Stimulated activated CD8-positive, alpha-beta memory T cell treated with anti-CD3 and anti-CD28 coated beads, Interleukin-2, amount 100 ng/mL, for 48 hours (primary cell): ENCODE measurements at regions not wholly inside any gene's neighbourhood (a gene's known extent, or its start where the extent isn't known, plus 50 kb on each side); places are given as distances from the start of the nearest gene placed in this dataset.
"Not testable (repeated sequence)": the region's sequence is repeated elsewhere in the genome, so short reads cannot be mapped to it uniquely, and the experiment has no call there.

Source experiments
- DNase-seq, 2 donors: peaks; one replicate each; pipeline ENCODE4 v3.0.0-alpha.2; 2020; ENCODE audit warnings: low read depth in 2 of 2

DNA sequence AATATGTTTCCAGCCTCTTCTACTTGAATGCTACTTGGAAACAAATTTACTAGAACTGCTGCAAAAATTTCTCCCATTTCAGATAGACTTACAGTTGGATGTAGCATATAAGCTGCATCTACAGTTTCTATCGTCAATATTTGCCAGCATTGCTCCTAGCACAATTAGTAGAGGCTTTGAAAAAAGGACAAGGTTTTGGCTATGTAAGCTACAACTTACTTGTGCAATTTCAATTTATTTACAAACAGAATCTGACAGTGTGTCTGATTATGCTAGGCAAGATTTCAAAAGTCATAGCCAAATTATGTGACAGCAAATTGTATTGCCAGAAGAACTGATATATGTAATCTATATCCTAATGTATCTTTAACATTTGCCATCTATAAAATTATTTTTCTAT, 628.4 kb upstream of the FAM174A start:
- no peak for DNase-seq

DNA sequence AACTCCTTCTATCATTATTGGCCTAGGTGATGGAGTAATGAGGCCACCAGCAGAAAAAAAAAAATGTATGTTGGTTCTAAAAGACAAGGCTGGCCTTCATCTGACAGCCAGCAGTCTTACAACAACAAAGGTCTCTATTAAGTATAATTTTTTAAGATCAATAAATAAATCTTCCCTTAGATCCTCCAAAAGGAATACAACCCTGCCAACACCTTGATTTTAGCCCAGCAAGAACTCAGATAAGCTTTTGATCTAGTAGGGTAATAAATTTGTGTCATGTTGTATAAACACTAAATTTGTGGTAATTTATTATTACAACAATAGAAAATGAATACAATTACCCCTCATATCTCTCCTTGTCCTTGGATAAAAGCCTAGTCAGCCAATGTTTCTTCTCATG, 633.2 kb upstream of the FAM174A start:
- no peak for DNase-seq

DNA sequence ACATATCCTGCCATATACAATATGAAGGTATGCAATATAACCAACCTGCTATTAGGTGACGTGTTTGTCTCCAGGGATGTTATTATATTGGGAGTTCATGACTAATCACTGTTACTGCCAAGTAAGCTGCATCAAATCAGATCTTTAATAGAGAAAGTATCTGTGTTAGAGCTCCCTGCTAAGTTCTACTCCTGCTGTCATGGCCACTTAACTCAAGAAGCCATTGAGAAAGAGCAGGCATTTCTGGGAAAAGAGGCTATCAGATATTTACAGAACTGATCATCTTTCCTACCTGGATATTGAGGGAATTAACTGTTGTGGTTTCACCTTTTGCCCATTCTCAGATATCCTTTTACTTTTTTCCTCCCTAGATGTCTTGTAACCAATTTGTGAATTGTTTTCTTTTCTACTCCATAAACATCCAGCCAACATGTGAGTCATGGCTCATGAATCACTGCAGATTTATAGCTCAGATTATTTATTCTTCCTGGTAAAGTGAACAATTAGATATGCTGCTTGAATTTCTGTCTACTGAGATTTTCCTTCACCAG, 634.8 kb upstream of the FAM174A start:
- DNase-seq = no peak

DNA sequence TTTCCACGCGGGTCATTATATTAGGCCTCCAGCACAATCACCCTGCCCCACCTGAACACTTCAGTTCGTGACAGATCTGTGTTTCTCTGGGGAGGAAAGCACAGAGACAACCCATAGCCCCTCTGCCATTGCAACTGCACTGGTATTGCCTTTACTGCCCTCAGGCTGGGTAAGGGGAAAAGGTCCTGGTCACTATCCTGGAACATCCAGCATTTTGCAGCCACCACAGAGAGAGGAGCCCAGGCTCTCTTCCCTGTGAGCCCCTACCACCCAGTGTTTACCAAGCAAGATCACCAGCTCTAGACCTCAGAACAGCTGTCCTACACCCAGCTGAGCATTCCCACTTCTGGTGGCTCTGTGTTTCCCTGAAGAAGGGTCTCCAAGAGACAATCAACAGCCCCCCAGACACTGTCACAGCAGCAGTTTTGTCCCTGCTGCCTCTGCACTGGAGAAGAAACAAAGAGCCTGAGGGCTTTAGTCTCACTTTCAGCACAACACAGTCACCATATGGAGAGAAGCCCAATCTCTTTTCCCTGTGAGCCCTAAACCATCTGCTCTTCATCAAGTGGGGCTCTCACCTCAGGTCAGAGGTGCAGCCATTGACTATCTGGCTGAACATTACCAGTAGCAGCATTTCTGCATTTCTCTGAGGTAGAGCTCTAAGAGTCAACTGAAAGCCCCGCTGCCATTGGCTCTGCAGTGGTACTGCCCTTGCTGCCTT, 655.2 kb upstream of the FAM174A start:
- no peak for DNase-seq

DNA sequence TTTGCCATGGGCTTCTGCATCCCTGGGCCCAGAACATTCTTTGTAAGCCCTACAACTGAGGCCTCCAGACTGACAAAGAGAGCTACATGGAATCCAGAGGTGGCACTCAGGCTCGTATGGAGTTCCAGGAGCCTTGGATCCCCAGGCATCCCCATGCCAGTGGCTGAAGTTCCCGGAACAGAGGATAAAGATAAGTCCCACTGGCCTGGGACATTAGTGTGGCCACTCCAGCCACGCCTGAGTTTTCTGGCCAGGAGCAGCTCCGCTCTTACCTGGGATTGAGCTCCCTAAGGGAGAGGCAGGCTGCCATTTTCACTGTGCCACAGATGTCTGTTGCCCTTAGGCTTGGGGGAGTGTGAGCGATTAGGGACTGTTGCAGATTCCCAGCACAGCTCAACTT, 656.3 kb upstream of the FAM174A start:
- no peak for DNase-seq

DNA sequence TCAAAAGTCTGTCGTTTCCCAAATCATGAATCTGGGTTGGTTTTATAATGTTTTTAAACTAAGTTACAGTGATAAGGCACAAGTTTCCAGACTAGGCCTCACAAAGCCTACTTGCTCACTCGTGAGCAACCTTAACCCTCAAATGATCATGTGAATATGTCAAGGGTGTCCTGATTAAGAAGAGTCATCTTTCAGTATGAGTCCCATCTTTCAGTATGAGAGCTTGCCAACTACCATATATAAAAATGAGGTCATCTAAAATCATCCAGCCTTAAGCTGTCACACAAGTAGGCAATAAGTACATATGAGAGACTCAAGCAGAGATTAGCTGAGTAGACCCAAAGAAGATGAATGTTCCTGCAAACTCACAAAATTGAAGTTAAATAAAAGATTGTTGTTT, 668.4 kb upstream of the FAM174A start:
- DNase-seq = no peak

DNA sequence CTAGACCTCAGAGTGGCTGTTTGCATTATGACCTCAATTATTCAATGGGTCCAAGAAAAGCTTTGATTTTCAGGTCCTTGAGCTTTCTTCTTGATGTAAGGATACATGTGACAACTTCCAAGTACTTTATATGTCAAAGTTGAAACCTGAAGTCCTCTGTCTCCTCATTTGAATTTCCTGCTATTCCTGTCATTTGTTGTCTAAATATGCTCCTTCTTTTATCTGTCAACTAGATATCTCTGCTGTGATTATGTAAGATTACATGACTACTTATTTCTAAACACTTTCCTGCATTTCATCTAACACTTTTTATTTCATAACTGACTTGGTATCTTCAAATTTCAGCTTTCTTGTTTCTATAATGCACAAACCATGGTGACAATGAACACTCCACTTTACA, 670.0 kb upstream of the FAM174A start:
- no peak for DNase-seq

DNA sequence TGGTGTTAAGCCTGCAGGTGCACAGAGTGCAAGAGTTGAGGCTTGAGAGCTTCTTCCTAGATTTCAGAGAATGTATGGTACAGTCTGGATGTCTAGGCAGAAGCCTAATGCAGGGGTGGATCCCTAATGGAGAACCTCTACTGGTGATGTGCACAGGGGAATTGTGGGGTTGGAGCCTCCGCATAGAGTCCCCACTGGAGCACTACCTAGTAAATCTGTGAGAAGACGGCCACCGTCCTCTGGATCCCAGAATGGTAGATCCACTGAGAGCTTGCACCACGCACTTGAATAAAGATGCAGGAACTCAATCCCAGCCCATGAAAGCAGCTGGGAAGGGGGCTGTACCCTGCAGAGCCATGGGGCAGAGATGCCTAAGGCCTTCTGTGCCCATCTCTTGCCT, 699.4 kb upstream of the FAM174A start:
- DNase-seq = no peak

DNA sequence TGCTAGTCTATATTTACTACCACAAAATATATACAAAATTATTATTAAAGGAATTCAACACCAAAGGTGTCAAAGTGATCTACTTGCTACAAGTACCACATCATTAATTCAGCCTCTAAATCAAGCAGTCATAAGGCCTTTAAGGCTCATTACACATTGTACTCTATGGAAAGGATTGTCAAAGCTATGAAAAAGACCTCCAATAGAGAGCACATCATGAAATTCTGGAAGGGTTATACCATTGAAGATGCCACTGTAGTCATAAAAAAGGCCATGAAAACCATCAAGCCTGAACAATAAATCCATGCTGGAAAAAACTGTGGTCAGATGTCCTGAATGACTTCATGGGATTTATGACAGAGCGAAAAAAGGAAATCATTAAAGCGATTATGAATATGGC, 708.0 kb upstream of the FAM174A start:
- no peak for DNase-seq

DNA sequence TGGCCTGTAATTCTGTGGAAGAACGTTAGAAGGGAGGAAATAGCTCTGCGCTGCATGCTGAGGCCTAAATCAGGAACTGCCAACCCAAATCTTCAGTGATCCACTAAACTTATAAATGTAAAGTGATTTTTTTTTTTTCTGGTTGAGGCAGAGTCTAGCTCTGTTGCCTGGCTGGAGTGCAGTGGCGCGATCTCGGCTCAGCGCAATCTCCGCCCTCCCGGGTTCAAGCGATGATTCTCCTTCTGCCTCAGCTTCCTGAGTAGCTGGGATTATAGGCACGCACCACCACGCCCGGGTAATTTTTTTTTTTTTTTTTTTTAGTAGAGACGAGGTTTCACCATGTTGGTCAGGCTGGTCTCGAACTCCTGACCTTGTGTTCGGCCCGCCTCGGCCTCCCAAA, 717.4 kb upstream of the FAM174A start:
- DNase-seq = no peak

DNA sequence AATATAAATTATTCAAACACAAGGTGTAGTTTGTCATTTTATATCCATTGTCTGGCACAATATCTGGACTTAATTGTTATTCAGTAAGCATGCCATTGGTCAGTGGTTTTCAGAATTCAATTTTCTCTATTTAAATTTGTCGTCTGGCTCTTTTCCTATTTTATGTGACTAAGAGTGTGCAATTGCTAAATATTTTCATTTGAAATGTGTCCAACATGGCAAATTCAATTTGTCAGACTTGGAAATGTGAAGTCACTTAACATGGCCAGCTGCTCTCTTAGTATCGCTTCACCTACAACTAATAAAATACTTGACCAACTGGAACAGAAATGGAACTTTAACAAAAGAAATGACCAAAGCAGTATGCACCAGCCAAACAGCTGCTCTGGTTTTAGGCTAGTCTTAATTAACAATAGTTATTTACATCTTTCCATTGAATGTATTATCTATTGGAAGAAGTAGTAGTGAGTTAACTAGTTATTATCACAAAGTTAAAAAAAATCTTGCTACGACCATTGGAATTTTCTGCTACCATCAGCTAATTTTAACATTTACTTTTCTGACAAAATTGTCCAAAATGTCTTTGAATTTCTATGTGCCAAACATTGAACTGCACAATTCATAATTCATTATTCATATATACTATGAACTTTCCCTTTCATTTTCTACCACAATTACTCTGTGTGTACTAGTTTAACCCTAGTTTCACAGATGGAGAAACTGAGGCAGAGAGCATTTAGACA, 720.7 kb upstream of the FAM174A start:
- DNase-seq = no peak

DNA sequence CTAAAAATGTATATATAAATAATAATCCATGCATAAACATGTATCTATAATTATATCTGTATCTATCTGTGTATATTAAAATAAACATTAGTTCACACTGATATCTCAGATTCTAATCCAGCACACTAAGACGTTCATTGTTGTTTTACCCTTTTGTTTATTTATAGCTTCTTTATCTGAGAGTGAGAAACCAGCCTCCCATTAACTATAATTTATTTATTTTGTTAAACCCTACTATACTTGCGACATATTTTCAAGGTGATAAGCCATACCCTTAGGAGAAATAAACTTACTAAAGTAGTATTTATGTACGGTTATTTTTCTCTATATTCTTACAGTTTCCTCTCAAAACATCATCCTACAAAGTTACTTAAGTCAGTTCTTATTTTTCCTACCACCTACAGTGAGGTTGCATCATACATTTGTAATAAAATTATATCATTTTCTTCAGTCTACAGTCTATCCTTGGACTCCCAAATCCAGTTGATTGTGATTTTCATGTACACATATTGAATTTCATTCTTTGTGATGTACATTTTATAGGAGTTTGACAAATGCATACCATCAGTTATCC, 726.4 kb upstream of the FAM174A start:
- DNase-seq = no peak

DNA sequence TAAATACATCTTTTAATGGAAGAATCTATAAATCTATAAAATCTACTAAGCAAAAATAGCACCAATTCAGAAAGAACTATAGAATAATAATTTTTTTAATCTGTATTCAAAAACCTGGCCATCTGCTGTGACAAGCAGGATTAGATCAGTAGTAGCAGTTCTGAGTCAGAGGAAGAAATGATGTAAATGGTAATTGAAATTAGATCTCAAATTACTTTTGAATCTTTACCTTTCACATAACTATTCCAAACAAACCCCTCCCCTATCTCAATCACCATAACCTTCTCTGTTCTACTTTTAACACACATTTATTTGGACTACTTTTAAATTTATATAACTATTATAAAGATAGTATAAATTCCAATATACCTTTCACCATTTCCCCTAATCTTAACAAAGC, 727.8 kb upstream of the FAM174A start:
- DNase-seq = no peak

DNA sequence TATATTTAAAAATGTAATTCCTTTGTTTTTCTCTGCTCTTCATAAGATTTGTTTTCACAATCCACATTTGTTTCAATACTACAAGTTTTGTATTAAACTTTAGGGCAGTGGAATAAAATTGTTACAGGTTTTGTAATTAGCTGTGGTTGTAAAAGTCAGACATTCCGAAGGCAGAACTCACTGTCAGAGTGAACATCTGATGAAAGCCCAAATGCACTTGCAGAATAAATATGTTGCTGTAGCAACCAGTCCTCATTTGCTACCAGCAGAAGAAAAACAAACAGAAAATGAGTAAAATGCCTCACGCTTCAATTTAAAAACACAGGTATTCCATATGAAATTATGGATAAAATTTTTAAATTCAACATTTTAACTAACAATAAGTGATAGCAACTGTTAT, 740.1 kb upstream of the FAM174A start:
- DNase-seq = no peak

DNA sequence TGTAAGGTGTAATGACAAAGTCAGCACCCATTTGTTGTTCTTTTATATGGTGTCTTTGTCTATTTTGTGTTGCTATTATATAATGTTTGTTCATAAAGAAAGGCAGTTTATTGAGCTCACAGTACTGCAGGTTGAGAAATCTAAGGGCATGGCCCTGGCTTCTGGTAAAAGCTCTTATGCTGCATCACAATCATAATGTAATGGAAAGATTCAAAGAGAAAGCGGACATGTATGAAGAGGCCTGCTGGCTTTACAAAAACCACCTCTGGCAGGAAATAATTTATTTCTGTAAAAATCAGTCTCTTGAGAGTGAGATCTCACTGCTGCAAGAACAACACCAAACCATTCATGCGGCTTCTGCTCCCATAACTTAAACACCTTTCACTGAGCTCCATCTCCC, 746.7 kb upstream of the FAM174A start:
- no peak for DNase-seq

DNA sequence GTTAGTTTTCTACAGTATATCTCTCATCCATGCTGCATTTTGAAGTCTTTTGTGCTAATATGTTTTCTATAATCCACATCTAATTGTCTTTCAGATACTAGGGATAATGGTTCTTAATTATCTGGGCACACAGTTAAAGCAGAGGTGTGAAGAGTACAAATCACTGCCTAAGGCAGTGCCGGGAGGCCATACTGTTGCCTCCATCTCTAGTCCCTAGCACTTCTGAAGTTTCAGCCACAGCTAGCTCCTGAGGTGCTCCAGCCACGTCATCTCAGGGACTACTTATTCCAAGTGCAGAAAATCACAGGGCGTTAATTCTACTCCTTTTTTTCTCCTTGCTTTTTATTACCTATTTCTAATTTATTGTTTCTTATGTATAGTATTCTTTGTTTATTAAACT, 760.0 kb upstream of the FAM174A start:
- no peak for DNase-seq

DNA sequence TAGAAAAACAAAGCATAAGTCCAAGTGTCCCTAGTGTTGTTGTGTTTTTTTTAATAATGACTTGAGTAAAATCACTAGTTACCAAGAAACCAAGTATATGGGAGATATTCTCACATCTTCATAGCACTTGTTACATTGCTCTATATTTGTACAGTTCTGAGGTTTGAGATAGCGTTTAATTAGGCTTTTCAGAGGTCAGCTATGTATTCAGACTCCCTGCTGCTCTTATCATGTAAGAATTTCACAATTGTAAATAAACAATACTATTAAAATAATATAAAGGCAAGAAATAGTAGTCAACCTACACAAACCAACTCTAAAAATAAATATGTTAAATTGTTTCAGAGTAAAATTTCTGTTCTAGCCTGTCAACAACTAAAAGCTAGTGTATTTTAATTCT, 761.9 kb upstream of the FAM174A start:
- DNase-seq = no peak

DNA sequence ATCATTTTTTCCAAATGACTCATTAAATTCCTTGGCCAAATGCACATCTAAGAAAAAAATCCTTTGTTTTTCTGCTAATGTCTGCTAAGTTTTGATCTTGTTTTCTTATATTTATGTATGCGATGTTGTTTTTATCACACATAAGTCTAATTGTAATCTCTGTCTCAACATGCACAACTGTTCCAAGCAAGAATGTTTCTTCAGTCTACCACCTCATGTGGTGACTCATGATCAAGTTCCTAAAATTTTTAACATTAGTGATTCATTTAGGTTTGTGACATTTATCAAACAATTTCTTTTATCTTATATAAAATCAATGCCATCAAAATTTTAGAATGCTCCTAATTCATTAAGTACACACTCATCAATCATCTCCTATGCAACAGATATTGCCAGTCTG, 763.9 kb upstream of the FAM174A start:
- DNase-seq = no peak

DNA sequence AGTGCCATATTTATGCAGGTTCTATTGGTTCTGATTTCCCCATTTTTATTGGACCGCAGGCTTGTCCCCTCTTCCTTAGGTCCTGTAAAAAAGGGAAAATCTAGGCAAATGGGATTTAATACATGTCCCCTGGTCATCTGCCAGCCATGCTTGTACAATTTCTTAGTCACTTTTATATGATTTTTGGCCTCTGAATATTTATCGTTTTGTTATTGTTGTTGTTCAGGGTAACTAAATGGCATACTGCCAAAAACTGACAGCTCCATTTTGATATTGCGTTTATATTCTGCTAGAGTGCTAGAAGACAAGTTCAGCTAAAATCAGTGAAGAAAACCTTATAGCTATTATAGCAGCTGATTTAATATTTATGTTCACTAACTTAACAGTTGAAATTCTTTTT, 770.2 kb upstream of the FAM174A start:
- no peak for DNase-seq

DNA sequence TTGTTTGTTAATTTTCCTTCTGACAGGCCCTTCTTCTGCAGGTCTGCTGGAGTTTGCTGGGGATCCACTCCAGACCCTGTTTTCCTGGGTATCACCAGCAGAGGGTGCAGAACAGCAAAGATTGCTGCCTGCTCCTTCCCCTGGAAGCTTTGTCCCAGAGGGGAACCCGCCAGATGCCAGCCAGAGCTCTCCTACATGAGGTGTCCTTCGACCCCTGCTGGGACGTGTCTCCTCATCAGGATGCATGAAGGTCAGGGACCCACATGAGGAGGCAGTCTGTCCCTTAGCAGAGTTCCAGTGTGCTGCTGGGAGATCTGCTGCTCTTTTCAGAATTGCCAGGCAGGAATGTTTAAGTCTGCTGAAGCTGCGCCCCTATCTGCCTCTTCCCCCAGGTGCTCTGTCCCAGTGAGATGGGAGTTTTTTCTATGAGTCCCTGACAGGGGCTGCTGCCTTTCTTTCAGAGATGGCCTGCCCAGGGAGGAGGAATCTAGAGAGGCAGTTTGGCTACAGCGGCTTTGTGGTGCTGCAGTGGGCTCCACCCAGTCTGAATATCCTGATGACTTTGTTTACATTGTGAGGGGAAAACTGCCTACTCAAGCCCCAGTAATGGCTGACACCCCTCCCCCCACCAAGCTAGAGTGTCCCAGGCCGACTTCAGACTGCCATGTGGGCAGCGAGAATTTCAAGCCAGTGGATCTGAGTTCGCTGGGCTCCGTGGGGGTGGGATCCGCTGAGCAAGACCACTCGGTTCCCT, 772.0 kb upstream of the FAM174A start:
- DNase-seq = no peak

DNA sequence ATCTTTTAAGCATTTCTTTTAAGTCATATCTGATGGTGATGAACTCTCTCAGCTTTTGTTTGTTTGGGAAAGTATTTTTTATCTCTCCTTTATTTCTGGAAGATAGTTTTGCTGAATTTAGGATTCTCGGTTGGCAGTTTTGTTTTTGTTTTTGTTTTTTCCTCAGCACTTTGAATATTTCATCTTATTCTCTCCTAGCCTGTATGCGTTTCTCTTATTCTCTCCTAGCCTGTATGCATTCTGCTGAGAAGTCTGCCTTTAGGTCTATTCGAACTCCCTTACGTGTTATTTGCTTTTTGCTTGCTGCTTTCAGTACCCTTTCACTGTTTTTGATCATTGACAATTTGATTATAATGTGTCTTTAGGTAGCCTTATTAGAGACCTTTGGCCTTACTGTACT, 787.8 kb upstream of the FAM174A start:
- no peak for DNase-seq

DNA sequence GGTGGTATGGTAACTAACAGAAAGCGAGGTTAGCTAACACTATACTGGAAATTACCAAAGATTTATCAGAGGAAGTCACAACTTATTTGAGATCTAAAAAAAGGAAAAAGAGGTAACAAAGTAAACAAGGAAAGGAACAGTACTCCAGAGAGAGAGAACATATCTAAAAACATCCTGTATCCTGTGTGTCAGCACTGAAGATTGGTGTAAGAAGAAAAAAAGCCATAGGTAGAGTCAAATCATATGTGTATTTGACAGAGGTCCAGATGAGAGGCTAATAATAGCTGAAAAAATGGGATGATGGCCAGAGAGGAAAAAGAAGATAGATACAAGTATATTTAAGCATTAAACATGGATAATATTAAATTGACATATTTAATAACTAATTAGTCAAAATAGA, 802.0 kb upstream of the FAM174A start:
- not testable (repeated sequence) for DNase-seq
